ENCODE measurements at regions not wholly inside any gene's neighbourhood (a gene's known extent, or its start where the extent isn't known, plus 50 kb on each side); places are given as distances from the start of the nearest gene placed in this dataset.

GRCh38 chr2:59926731-59927130, 626.7 kb downstream of the BCL11A start:
- Histone ChIP-seq H3K36me3 (no peaks in the 10 kb centered on the region), H3K27ac (no peak overlapping the region), H3K9me3 (no peaks in the 10 kb centered on the region), H3K27me3 (no peaks in the 10 kb centered on the region), H3K4me1 (no peaks in the 10 kb centered on the region), H3K4me3 (no peak overlapping the region)
- no peak for TF ChIP-seq POLR2A (IDR thresholded peaks at IDR 0.05)
- no peak for DNase-seq
- intact Hi-C loops (cut with DNase I; ENCODE audit: low total_unique reads): no loop called here

GRCh38 chr2:59925321-59925720, 628.1 kb downstream of the BCL11A start:
- no peak for DNase-seq
- no peak overlapping the region for H3K4me3 ChIP-seq
- no peaks in the 10 kb centered on the region for H3K4me1 ChIP-seq
- no peaks in the 10 kb centered on the region for H3K27me3 ChIP-seq
- H3K27ac ChIP-seq: no peak overlapping the region
- intact Hi-C loops (cut with DNase I; ENCODE audit: low total_unique reads): no loop called here
- TF ChIP-seq POLR2A (IDR thresholded peaks at IDR 0.05) (no peak), CTCF (IDR thresholded peaks at IDR 0.05) (no peak)
- H3K36me3 ChIP-seq: no peaks in the 10 kb centered on the region
- no peaks in the 10 kb centered on the region for H3K9me3 ChIP-seq

GRCh38 chr2:59924346-59924745, 629.1 kb downstream of the BCL11A start:
- intact Hi-C loops (cut with DNase I; ENCODE audit: low total_unique reads): no loop called here
- Histone ChIP-seq H3K27me3 (no peaks in the 10 kb centered on the region), H3K36me3 (no peaks in the 10 kb centered on the region), H3K4me1 (no peaks in the 10 kb centered on the region), H3K27ac (no peak overlapping the region), H3K4me3 (no peak overlapping the region), H3K9me3 (no peaks in the 10 kb centered on the region)
- TF ChIP-seq CTCF (IDR thresholded peaks at IDR 0.05): no peak
- TF ChIP-seq POLR2A (IDR thresholded peaks at IDR 0.05): no peak
- no peak for DNase-seq

- TF ChIP-seq CTCF (IDR thresholded peaks at IDR 0.05) (no peak), POLR2A (IDR thresholded peaks at IDR 0.05) (no peak)
- no peak for DNase-seq
- Histone ChIP-seq H3K36me3 (no peaks in the 10 kb centered on the region), H3K4me3 (no peak overlapping the region), H3K27ac (no peak overlapping the region), H3K27me3 (no peaks in the 10 kb centered on the region), H3K9me3 (no peaks in the 10 kb centered on the region), H3K4me1 (no peaks in the 10 kb centered on the region)
- intact Hi-C loops (cut with DNase I; ENCODE audit: low total_unique reads): no loop called here
These were observed 631.0 kb downstream of the BCL11A start for GRCh38 chr2:59922450-59922849.

GRCh38 chr2:59921743-59922142, 631.7 kb downstream of the BCL11A start:
- H3K27ac ChIP-seq: no peak overlapping the region
- TF ChIP-seq POLR2A (IDR thresholded peaks at IDR 0.05) (no peak), CTCF (IDR thresholded peaks at IDR 0.05) (no peak)
- no peaks in the 10 kb centered on the region for H3K27me3 ChIP-seq
- H3K4me3 ChIP-seq: no peak overlapping the region
- H3K36me3 ChIP-seq: no peaks in the 10 kb centered on the region
- intact Hi-C loops (cut with DNase I; ENCODE audit: low total_unique reads): no loop called here
- H3K4me1 ChIP-seq: no peaks in the 10 kb centered on the region
- H3K9me3 ChIP-seq: no peaks in the 10 kb centered on the region
- DNase-seq: no peak

- intact Hi-C loops (cut with DNase I; ENCODE audit: low total_unique reads): no loop called here
- H3K27me3 ChIP-seq: no peaks in the 10 kb centered on the region
These were observed 632.5 kb downstream of the BCL11A start for GRCh38 chr2:59920961-59921360.

More at GRCh38 chr2:59920961-59921360, 632.5 kb downstream of the BCL11A start:
- Histone ChIP-seq H3K9me3 (no peaks in the 10 kb centered on the region), H3K4me1 (no peaks in the 10 kb centered on the region), H3K27ac (no peak overlapping the region), H3K4me3 (no peak overlapping the region), H3K36me3 (no peaks in the 10 kb centered on the region)
- no peak for DNase-seq
- no peak for TF ChIP-seq POLR2A (IDR thresholded peaks at IDR 0.05)
- no peak for TF ChIP-seq CTCF (IDR thresholded peaks at IDR 0.05)
